ENCODE measurements at regions not wholly inside any gene's neighbourhood (a gene's known extent, or its start where the extent isn't known, plus 50 kb on each side); places are given as distances from the start of the nearest gene placed in this dataset.

DNA sequence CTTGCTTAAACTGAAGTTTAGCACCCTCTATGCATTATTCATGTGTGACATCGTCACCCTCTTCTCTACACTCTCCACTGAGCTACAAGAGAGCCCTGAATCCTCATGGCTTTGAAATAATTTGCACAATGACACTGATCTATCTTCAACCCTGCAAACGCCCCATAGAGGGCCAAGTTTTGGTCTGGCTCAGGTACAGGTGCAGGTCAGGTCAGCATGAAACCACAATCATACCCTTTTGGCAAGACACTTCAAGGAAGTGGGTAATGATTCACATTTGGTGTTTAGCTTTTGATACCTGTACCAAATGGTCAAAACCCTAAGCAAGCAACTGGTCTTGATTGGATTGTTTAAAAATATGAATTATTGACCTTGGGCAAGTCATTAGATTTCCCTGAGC lies 122.2 kb upstream of the CADM1 start (continued):
- no peak for TF ChIP-seq STAT1 (IDR thresholded peaks at IDR 0.05; ENCODE audit: unreplicated experiment)
- no peak for TF ChIP-seq ZNF114 (CRISPR knock-in tag; IDR thresholded peaks at IDR 0.05)
- TF ChIP-seq CREB1 (CRISPR knock-in tag; IDR thresholded peaks at IDR 0.05; ENCODE audit: low read depth) = no peak

DNA sequence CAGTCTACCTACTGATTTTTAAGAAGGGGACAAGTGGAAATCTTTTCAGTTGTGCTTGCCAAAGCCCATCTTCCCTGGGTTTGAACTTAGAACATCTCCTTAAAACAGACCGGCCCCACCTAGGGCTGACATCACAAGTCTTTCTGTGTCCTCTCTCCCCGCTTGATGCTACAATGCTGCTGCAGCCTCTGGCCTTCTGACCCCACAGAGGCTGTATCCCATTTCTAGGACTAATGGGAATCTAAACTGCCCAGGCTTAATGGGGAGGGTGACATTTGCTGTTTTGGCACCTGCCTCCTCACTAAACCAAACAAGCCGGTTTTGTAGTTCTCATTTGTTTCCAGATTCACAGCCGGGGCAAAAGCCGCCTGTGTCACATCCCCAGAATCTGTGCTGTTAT lies 121.3 kb upstream of the CADM1 start:
- peaks cover 11% of the 10 kb centered on the region for H3K4me1 Mint-ChIP-seq
- no peak for DNase-seq (ENCODE audit: low spot score)

More for the DNA sequence above, 121.3 kb upstream of the CADM1 start:
- Mint-ChIP-seq H3K9me3 (no peaks in the 10 kb centered on the region), H3K27ac (no peak overlapping the region), H3K4me3 (no peak overlapping the region), H3K27me3 (ENCODE audit: insufficient read depth, low read depth, poor library complexity) (no peaks in the 10 kb centered on the region), H3K36me3 (ENCODE audit: low read depth) (no peaks in the 10 kb centered on the region)
- Histone ChIP-seq H3K36me3 (ENCODE audit: insufficient read depth) (no peaks in the 10 kb centered on the region), H3F3A (replicated peaks; ENCODE audit: low read depth) (no peaks in the 10 kb centered on the region), H3K27me3 (ENCODE audit: insufficient read depth) (no peaks in the 10 kb centered on the region), H3K9me2 (ENCODE audit: insufficient read depth) (no peaks in the 10 kb centered on the region), H3K4me3 (no peak overlapping the region), H3K4me2 (no peak overlapping the region), H4K20me1 (replicated peaks; ENCODE audit: insufficient read depth) (no peaks in the 10 kb centered on the region), H3K79me2 (replicated peaks; ENCODE audit: insufficient read depth) (no peaks in the 10 kb centered on the region), H3K4me1 (ENCODE audit: insufficient read depth) (peaks cover 7% of the 10 kb centered on the region), H3K27ac (ENCODE audit: low read depth) (no peak overlapping the region), H2AFZ (no peak overlapping the region)
- ATAC-seq = no peak
- TF ChIP-seq JUNB (IDR thresholded peaks at IDR 0.05; ENCODE audit: unreplicated experiment) (no peak), ZNF114 (CRISPR knock-in tag; IDR thresholded peaks at IDR 0.05) (no peak), NANOG (IDR thresholded peaks at IDR 0.05; ENCODE audit: borderline replicate concordance) (no peak), STAT1 (IDR thresholded peaks at IDR 0.05; ENCODE audit: unreplicated experiment) (no peak), CREB1 (CRISPR knock-in tag; IDR thresholded peaks at IDR 0.05; ENCODE audit: low read depth) (no peak), POLR2AphosphoS5 (IDR thresholded peaks at IDR 0.05; ENCODE audit: low read depth) (no peak)
- TF ChIP-seq, protein P1, sequence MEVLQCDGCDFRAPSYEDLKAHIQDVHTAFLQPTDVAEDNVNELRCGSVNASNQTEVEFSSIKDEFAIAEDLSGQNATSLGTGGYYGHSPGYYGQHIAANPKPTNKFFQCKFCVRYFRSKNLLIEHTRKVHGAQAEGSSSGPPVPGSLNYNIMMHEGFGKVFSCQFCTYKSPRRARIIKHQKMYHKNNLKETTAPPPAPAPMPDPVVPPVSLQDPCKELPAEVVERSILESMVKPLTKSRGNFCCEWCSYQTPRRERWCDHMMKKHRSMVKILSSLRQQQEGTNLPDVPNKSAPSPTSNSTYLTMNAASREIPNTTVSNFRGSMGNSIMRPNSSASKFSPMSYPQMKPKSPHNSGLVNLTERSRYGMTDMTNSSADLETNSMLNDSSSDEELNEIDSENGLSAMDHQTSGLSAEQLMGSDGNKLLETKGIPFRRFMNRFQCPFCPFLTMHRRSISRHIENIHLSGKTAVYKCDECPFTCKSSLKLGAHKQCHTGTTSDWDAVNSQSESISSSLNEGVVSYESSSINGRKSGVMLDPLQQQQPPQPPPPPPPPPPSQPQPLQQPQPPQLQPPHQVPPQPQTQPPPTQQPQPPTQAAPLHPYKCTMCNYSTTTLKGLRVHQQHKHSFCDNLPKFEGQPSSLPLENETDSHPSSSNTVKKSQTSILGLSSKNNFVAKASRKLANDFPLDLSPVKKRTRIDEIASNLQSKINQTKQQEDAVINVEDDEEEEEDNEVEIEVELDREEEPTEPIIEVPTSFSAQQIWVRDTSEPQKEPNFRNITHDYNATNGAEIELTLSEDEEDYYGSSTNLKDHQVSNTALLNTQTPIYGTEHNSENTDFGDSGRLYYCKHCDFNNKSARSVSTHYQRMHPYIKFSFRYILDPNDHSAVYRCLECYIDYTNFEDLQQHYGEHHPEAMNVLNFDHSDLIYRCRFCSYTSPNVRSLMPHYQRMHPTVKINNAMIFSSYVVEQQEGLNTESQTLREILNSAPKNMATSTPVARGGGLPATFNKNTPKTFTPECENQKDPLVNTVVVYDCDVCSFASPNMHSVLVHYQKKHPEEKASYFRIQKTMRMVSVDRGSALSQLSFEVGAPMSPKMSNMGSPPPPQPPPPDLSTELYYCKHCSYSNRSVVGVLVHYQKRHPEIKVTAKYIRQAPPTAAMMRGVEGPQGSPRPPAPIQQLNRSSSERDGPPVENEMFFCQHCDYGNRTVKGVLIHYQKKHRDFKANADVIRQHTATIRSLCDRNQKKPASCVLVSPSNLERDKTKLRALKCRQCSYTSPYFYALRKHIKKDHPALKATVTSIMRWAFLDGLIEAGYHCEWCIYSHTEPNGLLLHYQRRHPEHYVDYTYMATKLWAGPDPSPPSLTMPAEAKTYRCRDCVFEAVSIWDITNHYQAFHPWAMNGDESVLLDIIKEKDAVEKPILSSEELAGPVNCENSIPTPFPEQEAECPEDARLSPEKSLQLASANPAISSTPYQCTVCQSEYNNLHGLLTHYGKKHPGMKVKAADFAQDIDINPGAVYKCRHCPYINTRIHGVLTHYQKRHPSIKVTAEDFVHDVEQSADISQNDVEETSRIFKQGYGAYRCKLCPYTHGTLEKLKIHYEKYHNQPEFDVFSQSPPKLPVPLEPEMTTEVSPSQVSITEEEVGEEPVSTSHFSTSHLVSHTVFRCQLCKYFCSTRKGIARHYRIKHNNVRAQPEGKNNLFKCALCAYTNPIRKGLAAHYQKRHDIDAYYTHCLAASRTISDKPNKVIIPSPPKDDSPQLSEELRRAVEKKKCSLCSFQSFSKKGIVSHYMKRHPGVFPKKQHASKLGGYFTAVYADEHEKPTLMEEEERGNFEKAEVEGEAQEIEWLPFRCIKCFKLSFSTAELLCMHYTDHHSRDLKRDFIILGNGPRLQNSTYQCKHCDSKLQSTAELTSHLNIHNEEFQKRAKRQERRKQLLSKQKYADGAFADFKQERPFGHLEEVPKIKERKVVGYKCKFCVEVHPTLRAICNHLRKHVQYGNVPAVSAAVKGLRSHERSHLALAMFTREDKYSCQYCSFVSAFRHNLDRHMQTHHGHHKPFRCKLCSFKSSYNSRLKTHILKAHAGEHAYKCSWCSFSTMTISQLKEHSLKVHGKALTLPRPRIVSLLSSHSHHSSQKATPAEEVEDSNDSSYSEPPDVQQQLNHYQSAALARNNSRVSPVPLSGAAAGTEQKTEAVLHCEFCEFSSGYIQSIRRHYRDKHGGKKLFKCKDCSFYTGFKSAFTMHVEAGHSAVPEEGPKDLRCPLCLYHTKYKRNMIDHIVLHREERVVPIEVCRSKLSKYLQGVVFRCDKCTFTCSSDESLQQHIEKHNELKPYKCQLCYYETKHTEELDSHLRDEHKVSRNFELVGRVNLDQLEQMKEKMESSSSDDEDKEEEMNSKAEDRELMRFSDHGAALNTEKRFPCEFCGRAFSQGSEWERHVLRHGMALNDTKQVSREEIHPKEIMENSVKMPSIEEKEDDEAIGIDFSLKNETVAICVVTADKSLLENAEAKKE (CRISPR knock-in tag; IDR thresholded peaks at IDR 0.05) = no peak
